HG03439 (cell line): ENCODE measurements at regions not wholly inside any gene's neighbourhood (a gene's known extent, or its start where the extent isn't known, plus 50 kb on each side); places are given as distances from the start of the nearest gene placed in this dataset.
"Not testable (repeated sequence)": the region's sequence is repeated elsewhere in the genome, so short reads cannot be mapped to it uniquely, and the experiment has no call there.

ENCODE experiments used
- ATAC-seq: cut with Tn5 transposase; IDR thresholded peaks from one replicate; pipeline ENCODE4 v1.9.1; 2021; ENCODE audit warnings: mild to moderate bottlenecking, moderate library complexity; ENCODE audit not compliant: unreplicated experiment

- no peak for ATAC-seq
Observed at GRCh38 chr2:13942111-13942510, 690.4 kb upstream of the LRATD1 start.

GRCh38 chr2:13950761-13951160 lies 681.8 kb upstream of the LRATD1 start:
- no peak for ATAC-seq

- ATAC-seq, result no peak
Observed at GRCh38 chr2:13968811-13969210, 663.7 kb upstream of the LRATD1 start.

- ATAC-seq, result no peak
Observed at GRCh38 chr2:13986119-13986720, 646.3 kb upstream of the LRATD1 start.

- no peak for ATAC-seq
Observed at GRCh38 chr2:13996527-13996926, 636.0 kb upstream of the LRATD1 start.

- ATAC-seq, result no peak
Observed at GRCh38 chr2:14011190-14011589, 621.3 kb upstream of the LRATD1 start.

GRCh38 chr2:14015113-14015630 lies 617.3 kb upstream of the LRATD1 start:
- ATAC-seq, result no peak

GRCh38 chr2:14016289-14016955 lies 616.1 kb upstream of the LRATD1 start:
- ATAC-seq, result no peak

GRCh38 chr2:14018620-14019019 lies 613.9 kb upstream of the LRATD1 start:
- ATAC-seq, result no peak

- ATAC-seq, result no peak
Observed at GRCh38 chr2:14023558-14023957, 609.0 kb upstream of the LRATD1 start.

GRCh38 chr2:14039134-14039533 lies 593.4 kb upstream of the LRATD1 start:
- ATAC-seq, result no peak

GRCh38 chr2:14047491-14047890 lies 585.0 kb upstream of the LRATD1 start:
- ATAC-seq, result no peak

- ATAC-seq, result no peak
Observed at GRCh38 chr2:14051401-14051800, 581.1 kb upstream of the LRATD1 start.

GRCh38 chr2:14053105-14053504 lies 579.4 kb upstream of the LRATD1 start:
- ATAC-seq, result no peak

- ATAC-seq, result no peak
Observed at GRCh38 chr2:14064346-14064745, 568.2 kb upstream of the LRATD1 start.

- ATAC-seq, result no peak
Observed at GRCh38 chr2:14072338-14072737, 560.2 kb upstream of the LRATD1 start.

GRCh38 chr2:14074691-14075090 lies 557.8 kb upstream of the LRATD1 start:
- ATAC-seq, result no peak

- no peak for ATAC-seq
Observed at GRCh38 chr2:14079576-14079975, 552.9 kb upstream of the LRATD1 start.

GRCh38 chr2:14081521-14081920 lies 551.0 kb upstream of the LRATD1 start:
- ATAC-seq, result no peak

GRCh38 chr2:14082640-14083039 lies 549.9 kb upstream of the LRATD1 start:
- no peak for ATAC-seq

- no peak for ATAC-seq
Observed at GRCh38 chr2:14094592-14094991, 537.9 kb upstream of the LRATD1 start.

GRCh38 chr2:14099101-14099500 lies 533.4 kb upstream of the LRATD1 start:
- not testable (repeated sequence) for ATAC-seq

- no peak for ATAC-seq
Observed at GRCh38 chr2:14114275-14114674, 518.2 kb upstream of the LRATD1 start.
